NT2/D1 (cell line): ENCODE measurements at regions not wholly inside any gene's neighbourhood (a gene's known extent, or its start where the extent isn't known, plus 50 kb on each side); places are given as distances from the start of the nearest gene placed in this dataset.

Experiments used
- YY1 ChIP-seq: IDR thresholded peaks from 2 replicates; pipeline ENCODE4 v1.6.1; 2011; ENCODE audit not compliant: insufficient read length, insufficient read depth
- ZNF274 ChIP-seq: IDR thresholded peaks from 2 replicates; pipeline ENCODE4 v1.6.1; 2011; ENCODE audit warnings: mild to moderate bottlenecking, low read depth, low read length

DNA sequence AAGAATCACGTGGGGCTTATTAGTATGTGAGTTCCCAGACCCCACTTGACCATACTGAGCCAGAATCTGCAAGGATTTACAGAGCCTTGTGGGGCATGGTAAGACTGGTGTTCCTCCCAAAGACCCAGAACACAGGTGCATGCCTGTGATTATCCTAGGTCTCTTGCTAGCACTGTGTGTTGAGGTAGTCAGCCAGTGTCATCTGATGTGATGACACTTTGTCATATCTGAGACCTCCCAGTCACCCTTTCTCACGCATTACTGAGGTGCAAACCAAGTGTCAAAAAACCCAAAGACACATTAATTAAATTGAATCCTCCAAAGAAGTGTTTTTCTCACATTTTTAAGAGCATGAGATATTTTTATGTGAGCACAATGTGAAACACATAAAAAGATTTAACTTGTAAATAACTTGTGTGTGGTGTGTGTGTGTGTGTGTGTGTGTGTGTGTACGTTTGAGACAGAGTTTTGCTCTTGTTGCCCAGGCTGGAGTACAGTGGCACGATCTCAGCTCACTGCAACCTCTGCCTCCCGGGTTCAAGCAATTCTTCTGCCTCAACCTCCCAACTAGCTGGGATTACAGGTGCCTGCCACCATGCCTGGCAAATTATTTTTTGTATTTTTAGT, 162.0 kb upstream of the PRPS1L1 start:
- TF ChIP-seq YY1 (no peak), ZNF274 (no peak)
